Smooth muscle cell (in vitro differentiated cells): ENCODE measurements at regions not wholly inside any gene's neighbourhood (a gene's known extent, or its start where the extent isn't known, plus 50 kb on each side); places are given as distances from the start of the nearest gene placed in this dataset.

Source experiments
- DNase-seq: peaks from one replicate; lab custom pipeline; 2025; ENCODE audit not compliant: unreplicated experiment; lab: John Stamatoyannopoulos, UW
- H2AFZ ChIP-seq: fragments of 200-600 bp; sonication (generic); 2 replicates; pipeline ENCODE4 v1.6.0; 2016; ENCODE audit warnings: antibody characterized with exemption, low read depth, mild to moderate bottlenecking
- H3F3A ChIP-seq: fragments of 200-600 bp; sonication (generic); 2 replicates; pipeline ENCODE4 v1.6.0; 2017; ENCODE audit warnings: antibody characterized with exemption, low read depth
- H3K27ac ChIP-seq: fragments of 200-600 bp; sonication (generic); 2 replicates; pipeline ENCODE4 v1.5.1; 2016; ENCODE audit warnings: low read depth, mild to moderate bottlenecking
- H3K27me3 ChIP-seq: fragments of 200-600 bp; sonication (generic); 2 replicates; pipeline ENCODE4 v1.6.1; 2016; ENCODE audit warnings: low read depth, mild to moderate bottlenecking
- H3K36me3 ChIP-seq: fragments of 200-600 bp; sonication (generic); 2 replicates; pipeline ENCODE4 v1.5.1; 2016; ENCODE audit warnings: low read depth
- H3K4me1 ChIP-seq: fragments of 200-600 bp; sonication (generic); 2 replicates; pipeline ENCODE4 v1.5.1; 2016; ENCODE audit warnings: low read depth
- H3K4me2 ChIP-seq: fragments of 200-600 bp; sonication (generic); 2 replicates; pipeline ENCODE4 v1.6.0; 2016; ENCODE audit warnings: mild to moderate bottlenecking
- H3K4me3 ChIP-seq: fragments of 200-600 bp; sonication (generic); 2 replicates; pipeline ENCODE4 v1.5.1; 2016; ENCODE audit warnings: mild to moderate bottlenecking
- H3K79me2 ChIP-seq: fragments of 200-600 bp; sonication (generic); 2 replicates; pipeline ENCODE4 v1.6.0; 2016; ENCODE audit warnings: low read depth, mild to moderate bottlenecking
- H3K9ac ChIP-seq: fragments of 200-600 bp; sonication (generic); 2 replicates; pipeline ENCODE4 v1.6.0; 2016; ENCODE audit warnings: low read depth
- H3K9me3 ChIP-seq: fragments of 200-600 bp; sonication (generic); replicated peaks from 2 replicates; pipeline ENCODE4 v1.5.1; 2016; ENCODE audit warnings: low read depth
- H4K20me1 ChIP-seq: fragments of 200-600 bp; sonication (generic); 2 replicates; pipeline ENCODE4 v1.6.0; 2016; ENCODE audit warnings: low read depth
- CTCF ChIP-seq: fragments of 200-600 bp; sonication (generic); IDR thresholded peaks from 2 replicates; pipeline ENCODE4 v1.5.1; 2017; ENCODE audit warnings: borderline replicate concordance, mild to moderate bottlenecking, antibody characterized with exemption; ENCODE audit not compliant: insufficient read depth, poor library complexity, severe bottlenecking
- WGBS: methylation state at CpG from one replicate; pipeline ENCODE4 v1.1.7; 2016; ENCODE audit warnings: low lambda C conversion rate; 5-methylcytosine and 5-hydroxymethylcytosine counted together

GRCh38 chr9:29775491-29775890 is 2202.2 kb upstream of the C9orf72 start:
- 82% methylated on average over 5 of the region's 5 CpGs for WGBS
- no peak for DNase-seq

GRCh38 chr9:29778281-29778849 is 2205.1 kb upstream of the C9orf72 start:
- H3K36me3 ChIP-seq: no peaks in the 10 kb centered on the region
- H3K4me3 ChIP-seq: no peak overlapping the region
- 94% methylated on average over 7 of the region's 7 CpGs for WGBS

More at GRCh38 chr9:29775491-29775890, 2202.2 kb upstream of the C9orf72 start:
- Histone ChIP-seq H3K4me2 (no peak overlapping the region), H3K9ac (no peak overlapping the region), H3K79me2 (no peaks in the 10 kb centered on the region), H3K4me1 (no peaks in the 10 kb centered on the region), H3K9me3 (no peaks in the 10 kb centered on the region), H3F3A (no peaks in the 10 kb centered on the region), H3K4me3 (no peak overlapping the region), H4K20me1 (no peaks in the 10 kb centered on the region), H3K27me3 (no peaks in the 10 kb centered on the region), H2AFZ (no peak overlapping the region), H3K27ac (no peak overlapping the region), H3K36me3 (no peaks in the 10 kb centered on the region)
- TF ChIP-seq CTCF: no peak

GRCh38 chr9:29793970-29794369 is 2220.7 kb upstream of the C9orf72 start:
- no peaks in the 10 kb centered on the region for H3K9me3 ChIP-seq
- no peak overlapping the region for H3K9ac ChIP-seq
- no peak for DNase-seq
- no peak overlapping the region for H3K4me2 ChIP-seq
- no peaks in the 10 kb centered on the region for H3K4me1 ChIP-seq
- H3F3A ChIP-seq: no peaks in the 10 kb centered on the region
- H3K4me3 ChIP-seq: no peak overlapping the region
- TF ChIP-seq CTCF: no peak
- no peaks in the 10 kb centered on the region for H3K27me3 ChIP-seq
- H4K20me1 ChIP-seq: no peaks in the 10 kb centered on the region
- no peak overlapping the region for H2AFZ ChIP-seq
- no peak overlapping the region for H3K27ac ChIP-seq
- H3K79me2 ChIP-seq: no peaks in the 10 kb centered on the region
- 88% methylated on average over 1 of the region's 1 CpG for WGBS
- no peaks in the 10 kb centered on the region for H3K36me3 ChIP-seq

More at GRCh38 chr9:29778281-29778849, 2205.1 kb upstream of the C9orf72 start:
- Histone ChIP-seq H3K4me2 (no peak overlapping the region), H3K9me3 (no peaks in the 10 kb centered on the region), H3K9ac (no peak overlapping the region), H3K27ac (no peak overlapping the region), H4K20me1 (no peaks in the 10 kb centered on the region), H3K79me2 (no peaks in the 10 kb centered on the region), H3F3A (no peaks in the 10 kb centered on the region), H3K4me1 (no peaks in the 10 kb centered on the region), H3K27me3 (no peaks in the 10 kb centered on the region), H2AFZ (no peak overlapping the region)
- TF ChIP-seq CTCF: no peak
- no peak for DNase-seq

GRCh38 chr9:29796291-29796952 is 2223.1 kb upstream of the C9orf72 start:
- H3K9me3 ChIP-seq: no peaks in the 10 kb centered on the region
- H2AFZ ChIP-seq: no peak overlapping the region
- H3K4me2 ChIP-seq: no peak overlapping the region
- H3F3A ChIP-seq: no peaks in the 10 kb centered on the region
- no peak overlapping the region for H3K4me3 ChIP-seq
- no peaks in the 10 kb centered on the region for H3K27me3 ChIP-seq
- WGBS: 90% methylated on average over 2 of the region's 2 CpGs
- TF ChIP-seq CTCF: no peak
- no peaks in the 10 kb centered on the region for H3K79me2 ChIP-seq
- DNase-seq: no peak
- no peak overlapping the region for H3K9ac ChIP-seq
- H4K20me1 ChIP-seq: no peaks in the 10 kb centered on the region
- H3K36me3 ChIP-seq: no peaks in the 10 kb centered on the region
- no peak overlapping the region for H3K27ac ChIP-seq
- no peaks in the 10 kb centered on the region for H3K4me1 ChIP-seq
